Activated gamma-delta T cell treated with anti-CD3 and anti-CD28 coated beads, Interleukin-2, amount 50 U/mL, for 16 hours (primary cell): ENCODE measurements at regions not wholly inside any gene's neighbourhood (a gene's known extent, or its start where the extent isn't known, plus 50 kb on each side); places are given as distances from the start of the nearest gene placed in this dataset.

Experiments
- DNase-seq: peaks from one replicate; pipeline ENCODE4 v3.0.0-alpha.2; 2020; ENCODE audit warnings: low read depth

DNA sequence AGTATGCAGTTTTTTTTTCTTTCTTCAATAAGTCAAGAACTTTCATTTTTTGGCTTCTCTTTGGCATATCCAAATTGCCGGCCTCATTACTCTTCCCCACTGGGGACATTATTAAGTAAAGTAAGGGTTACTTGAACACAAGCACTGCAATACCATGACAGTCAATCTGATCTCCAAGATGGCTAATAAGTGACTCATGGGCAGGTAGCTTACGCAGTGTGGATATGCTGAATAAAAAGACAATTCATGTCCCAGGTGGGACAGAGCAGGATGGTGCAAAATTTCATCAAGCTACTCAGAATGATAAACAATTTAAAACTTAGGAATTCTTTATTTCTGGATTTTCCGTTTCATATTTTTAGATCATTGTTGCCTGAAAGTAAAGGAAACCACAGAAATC is 671.8 kb downstream of the ACTL7B start:
- no peak for DNase-seq

DNA sequence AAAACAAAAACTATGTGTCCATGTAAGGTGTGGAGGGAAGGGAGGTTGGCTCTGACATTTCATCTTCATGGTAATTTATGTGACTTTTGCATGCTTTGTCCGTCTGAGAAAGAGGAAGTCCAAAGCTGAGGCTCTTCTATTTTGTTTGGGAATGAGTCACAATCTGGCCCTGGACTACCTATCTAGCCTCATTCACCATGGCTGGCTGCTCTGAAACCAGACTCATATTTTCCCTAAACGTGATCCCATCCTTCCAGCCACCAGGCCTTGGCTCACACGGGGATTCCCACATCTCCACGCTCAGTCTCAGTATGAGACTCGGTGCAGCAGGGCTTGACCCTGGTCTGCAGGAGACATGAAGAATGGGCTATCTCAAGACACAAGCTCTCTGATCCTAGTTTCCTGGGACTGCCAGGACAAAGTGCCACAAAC is 672.8 kb downstream of the ACTL7B start:
- DNase-seq = no peak

DNA sequence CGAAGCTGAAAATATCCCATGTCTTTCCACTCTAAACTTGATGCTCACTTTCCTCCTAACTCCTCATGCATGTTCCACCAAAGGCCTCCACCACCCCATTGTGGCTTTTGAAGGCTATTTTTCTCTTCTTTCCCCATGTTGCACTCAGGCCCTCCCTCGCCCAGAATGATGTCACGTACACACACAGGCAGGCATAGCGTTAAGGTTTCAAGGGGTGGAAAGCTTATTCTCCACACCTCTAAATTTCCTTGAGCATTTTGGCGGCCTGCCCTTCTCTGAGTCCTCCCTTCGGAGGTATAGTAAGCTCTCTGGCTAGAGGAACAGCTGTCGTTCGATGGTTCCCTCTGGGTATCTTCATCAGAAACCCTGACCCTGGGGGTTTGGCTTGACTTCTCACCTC is 673.5 kb downstream of the ACTL7B start:
- DNase-seq = no peak

DNA sequence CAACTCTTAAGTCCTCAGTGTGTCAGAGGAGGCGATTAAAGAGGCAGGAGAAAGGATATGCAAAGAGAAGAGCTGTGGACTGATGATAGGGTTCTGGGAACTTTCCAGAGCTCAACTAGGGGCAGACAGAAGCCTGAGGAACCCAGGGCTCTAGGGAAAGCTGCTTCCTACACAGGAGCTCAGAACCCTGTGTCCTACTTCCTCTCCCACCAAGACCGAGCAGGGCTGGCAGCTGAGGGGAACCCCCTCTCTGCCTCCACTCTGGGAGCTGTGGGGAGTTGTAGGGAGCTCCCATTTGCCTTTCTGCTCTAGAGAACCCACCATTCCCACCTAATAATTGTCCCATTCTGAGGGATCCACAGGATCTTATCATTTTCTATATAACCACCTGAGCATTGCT is 674.3 kb downstream of the ACTL7B start:
- DNase-seq = no peak

DNA sequence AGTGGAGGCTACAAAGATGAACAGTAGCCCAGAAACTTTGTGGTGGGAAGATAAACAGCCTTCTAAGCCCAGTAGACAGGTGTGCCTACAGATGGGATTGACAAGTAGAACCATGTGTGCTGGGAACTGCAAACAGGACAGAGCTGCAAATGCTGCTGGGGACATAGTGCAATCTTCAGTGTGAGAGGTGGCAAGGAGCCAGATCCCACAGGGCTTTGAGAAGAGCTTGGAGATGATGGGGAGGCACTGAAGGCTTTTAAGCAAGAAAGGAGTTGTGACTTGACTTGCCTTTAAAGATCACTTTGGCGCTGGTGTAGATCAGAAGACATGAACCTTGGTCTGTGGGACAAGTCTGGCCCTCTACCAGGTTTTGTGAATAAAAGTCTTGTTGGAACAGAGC is 675.2 kb downstream of the ACTL7B start:
- DNase-seq = no peak

DNA sequence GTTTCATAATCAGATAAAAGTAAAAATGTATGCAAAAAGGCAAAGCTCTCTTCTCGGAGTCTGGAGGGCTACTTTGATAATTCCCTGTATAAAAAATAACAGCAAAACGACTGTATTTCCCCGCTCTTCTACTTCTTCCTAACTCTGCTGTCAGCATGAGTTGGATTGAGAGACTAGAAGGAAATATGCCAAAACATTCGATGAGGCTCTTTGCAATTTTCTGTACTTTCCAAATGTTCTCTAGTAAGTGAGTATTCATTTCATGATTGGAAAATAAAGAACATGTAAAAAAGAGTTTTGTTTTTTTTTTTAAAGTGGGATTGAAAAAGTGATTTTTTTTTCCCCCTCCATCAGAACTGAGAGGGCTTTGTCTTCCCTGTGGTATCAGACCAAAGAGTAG is 677.5 kb downstream of the ACTL7B start:
- DNase-seq = no peak

DNA sequence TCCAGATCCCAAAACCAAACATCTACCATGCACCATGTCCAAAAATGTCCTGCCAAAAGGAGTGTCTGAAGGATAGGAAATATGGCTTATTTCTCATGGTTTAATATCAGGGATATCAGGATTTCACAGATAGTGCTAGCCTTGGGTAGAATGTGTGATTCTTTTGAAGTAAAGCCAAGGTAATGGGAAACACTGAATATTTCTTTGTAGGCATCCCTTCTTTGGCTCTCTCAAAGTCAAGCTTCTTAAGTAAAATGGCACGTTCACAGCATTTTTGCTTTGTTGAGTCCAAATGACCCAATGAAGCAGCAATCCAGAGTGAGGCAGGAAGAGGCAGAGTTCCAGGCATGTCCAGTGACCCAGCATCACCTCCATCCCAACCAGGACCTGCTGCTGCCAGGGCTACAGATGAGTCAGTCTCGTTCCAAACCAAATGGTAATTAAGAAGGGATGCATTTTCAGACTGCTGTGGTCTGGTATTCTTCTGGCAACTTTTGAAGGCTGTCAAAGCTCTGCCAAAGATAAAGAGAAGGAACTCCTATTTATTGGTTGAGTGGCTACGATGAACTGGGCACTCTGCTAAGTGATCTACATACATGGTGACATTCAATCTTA is 678.8 kb upstream of the KLF4 start:
- DNase-seq = no peak

DNA sequence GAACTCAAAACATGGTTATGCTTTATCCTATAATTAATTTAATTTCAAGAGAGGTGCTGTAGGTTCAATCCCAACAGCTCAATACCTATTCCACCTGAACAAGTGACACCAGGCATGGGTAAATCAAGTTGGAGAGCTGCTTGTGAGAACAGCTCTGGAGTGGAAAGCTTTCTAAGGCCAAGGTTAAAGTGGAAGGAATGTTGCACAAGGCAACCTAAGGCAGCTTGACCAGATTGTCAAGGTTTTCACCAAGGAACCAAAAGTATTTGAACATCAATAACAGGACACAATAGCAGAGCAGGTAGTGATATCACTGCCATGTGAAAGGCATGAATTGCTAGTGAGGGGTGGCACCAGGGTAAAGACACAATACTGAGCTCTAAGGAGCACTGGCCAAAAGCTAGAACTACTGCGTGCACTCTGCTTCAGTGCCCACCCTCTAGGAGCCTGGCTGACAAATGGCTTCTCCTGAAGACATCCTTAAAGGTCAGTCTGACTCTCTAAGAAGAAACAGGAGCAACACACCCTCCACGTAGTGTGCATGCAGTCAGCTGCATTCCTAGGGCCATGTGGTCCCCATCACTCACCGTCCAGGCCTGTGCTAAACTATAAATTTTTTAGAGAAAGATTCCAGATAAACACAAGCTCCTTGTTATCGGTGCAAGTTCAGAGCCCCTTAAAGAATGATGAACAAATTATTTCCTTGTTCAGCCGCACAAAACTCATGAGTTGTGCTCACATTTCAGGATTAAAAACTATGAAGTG is 677.7 kb upstream of the KLF4 start:
- DNase-seq = no peak

DNA sequence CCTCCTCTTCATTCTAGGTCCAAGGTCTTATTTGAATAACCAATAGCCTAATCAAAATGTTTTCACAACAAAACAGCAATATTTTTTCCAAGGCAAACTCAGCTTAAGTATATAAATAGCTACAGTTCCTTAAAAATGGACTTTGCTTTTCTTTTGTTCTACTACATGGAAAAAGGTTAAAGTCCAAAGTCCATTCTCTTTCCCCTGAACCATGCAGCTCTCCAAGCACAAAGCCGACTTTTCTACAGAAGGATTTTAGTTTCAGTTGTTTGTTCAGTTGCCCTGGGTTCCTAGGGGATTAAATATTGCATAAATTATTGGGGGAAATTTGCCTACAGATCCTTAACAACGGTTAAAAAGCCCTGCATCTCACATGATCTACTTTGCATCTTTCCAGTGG is 677.0 kb upstream of the KLF4 start:
- DNase-seq = no peak

DNA sequence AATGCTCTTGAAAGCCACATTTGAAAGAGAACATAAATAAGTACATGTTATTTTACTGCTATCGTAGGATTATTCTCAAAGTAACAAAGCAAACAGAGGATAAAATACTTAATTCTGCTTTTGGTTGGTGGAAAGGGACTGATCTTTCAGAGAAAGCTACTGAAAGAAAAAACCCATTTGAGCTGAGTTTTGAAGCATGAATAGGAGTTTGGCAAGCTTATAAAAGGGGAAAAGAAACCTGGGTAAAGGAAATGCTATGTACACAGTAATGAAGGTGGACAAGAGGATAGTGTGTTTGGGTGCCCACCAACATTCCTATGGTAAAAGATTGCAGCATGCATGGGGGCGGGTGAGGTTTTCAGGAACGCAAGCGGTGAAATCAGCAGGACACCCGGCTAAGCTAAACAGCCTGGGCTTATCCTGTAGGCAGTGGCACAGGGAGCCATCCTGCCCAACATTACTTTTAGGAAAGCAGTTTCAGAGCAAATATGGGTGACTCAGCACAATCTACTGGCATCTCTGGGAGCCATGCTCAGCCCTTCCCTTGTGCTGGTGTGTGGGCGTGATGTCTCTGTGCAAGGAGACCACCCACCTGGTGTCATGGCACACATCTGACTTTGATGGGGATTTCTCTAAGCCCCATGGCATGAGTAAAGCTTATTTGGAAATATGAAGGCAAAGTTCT is 673.9 kb upstream of the KLF4 start:
- no peak for DNase-seq

DNA sequence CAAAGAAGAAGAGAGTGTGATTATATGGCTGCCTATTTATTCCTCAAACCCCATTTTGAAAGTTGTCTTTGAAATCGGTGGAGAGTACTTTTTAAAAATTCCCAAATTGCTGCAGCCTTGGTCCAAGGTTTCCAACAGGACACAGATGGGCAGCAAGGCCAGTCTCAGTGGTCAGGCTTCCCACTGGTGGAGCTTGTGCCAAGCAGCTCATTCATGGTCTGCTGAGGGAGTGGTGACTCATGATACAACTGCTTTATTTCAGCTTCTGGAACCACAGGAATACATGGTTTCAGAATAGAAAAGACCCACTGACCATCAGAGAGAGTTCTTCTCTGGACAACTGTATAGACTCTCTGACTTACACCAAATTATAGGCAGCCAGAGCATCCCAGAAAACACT is 673.1 kb upstream of the KLF4 start:
- DNase-seq = no peak

DNA sequence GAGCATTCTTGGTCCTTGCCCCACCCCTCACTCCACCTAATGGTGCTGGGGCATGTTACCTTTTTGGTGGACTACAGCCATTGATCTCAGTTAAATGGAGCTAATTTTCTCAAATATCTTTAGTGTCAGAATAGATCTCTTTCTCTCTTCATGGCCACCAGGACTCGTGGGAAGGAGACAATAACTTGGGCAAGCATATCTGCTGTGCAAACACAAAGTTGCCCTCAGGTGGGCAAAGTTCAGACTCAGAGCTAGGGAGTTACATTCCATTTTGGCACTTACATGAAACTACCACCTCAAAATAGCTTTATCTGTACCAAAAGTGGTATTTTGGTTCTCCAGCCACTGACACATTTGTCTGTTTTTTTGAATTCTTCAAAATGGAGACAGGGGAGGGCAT is 671.9 kb upstream of the KLF4 start:
- DNase-seq = no peak

DNA sequence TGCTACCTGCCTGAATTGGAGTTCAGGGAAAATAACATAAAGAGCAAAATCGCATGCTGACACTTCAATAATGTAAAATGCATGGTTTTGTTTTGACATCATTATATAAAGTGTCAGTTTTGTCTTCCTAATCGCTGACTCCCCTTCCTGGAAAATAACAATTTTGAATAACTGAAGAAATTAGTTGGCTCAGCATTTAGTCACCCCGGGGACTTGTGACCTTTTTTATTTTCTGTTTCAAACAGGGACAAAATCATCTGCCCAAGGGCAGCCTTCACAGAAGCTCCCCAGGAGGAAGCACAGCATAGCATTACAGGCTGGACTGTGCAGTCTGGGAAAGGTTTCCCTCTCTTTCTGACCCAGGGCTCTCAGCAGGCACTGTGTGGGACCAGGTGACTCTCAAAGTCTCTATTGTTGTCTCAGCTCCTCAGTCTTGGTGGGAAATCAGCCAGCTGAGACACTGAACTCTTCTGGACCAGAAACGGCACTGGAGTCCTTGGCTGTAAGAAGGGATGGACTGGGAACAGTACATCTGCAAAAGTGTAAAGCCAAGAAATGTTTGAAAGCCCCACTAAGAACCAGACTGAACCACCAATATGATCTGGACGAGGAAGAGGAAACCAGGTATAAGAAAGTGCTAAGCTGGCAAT is 671.3 kb upstream of the KLF4 start:
- DNase-seq = no peak

DNA sequence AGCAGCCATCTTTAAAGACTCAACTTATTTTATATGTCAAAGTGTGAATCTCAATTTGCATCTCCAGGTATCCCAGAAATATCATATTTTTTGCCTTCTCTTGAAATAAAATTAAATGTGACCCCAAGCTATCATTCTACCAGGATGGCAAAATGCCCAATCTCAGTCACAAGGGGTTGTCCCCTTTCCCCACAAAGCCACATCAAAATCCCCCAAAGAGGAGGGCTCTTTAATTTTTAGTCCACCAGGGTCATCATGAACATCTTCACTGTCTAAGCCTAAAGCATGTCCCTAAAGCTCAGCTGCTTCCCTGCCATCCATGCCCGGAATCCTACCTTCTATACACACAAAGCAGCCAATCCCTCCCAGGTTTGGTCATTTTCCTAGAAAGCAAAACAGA is 670.5 kb upstream of the KLF4 start:
- DNase-seq = no peak

DNA sequence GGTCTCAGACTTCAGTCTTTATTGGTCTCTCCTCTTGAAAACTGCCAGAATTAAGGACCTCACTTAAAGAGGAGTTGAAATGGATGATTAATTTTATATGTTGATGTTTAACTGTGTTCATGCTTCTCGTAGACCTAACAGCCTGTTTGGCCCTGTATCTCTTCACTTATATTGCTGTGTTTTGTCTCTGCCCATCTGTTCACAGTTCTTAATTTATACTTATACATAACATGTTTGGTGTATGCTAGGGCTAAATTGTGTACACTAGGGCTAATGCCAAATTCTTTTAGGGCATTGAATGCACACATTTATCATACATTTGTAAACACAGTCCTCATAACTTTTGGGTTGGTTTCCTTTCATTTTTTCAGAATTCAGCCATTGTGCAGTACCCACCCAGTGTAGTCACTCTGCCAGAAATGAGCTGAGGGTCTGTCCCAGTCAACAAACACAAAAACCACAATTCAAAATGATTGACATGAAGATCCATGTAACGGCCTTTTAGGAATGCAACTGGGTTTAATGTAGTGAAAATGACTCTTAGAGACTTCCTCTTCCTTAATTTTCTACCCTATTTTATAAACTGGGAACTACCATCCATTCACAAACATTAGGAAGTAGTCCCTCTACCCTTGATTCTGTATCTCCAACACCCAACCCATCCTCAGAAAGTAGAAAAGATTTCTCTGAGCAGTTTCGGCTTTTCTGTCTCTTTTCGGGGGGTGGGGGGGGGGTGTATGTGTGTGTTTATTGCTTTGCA is 668.8 kb upstream of the KLF4 start:
- DNase-seq = no peak

DNA sequence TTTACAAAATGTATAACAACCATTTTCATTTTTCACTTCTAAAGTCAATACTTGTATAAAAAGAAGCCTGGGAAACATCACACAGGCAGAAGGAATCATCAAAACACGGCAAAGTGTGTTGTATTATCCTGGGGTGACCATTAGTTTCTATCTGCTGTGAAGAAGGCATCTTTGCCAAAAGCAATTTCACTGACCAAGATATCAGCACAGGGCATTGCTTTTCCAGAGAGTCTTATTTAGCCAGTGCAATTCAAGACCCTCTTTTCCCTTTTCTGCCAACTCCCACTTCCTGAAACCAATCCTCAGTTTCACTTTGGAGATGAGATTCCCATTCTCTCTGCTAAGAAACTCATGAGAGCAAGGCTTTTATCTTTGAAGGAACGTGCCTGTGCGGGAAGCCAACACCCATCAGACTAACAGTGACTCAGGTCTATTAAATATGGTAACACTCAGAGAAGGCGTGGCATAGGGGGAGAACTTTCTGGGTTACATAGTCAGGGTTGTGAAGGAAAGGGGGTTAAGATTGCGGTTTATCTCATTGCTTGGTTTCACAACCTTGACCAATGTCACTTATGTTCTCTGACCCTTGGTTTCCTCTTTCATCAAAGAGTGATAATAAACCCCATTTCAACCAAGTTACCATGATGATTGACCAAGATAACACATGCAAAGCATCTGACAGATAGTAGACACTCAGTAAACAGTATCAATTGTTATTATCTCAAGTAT is 666.9 kb upstream of the KLF4 start:
- no peak for DNase-seq

DNA sequence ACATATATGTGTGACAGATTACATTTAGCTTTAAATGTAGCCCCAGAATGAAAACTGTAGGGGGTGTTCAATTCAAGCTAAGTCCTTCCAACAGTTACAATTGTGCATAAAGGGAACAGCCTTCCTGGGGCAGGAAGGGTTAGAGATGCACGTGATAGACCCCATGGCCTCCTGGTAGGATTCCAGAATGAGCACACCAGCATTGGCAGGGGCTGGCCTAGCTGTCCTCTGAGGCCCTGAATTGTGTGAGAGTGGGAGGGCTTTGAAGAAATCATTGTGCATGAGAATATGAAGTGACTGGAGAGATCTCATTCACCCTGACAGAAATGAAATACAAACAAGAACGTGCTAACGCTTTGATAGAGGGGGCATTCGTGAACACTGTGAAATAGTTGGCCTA is 663.8 kb upstream of the KLF4 start:
- no peak for DNase-seq

DNA sequence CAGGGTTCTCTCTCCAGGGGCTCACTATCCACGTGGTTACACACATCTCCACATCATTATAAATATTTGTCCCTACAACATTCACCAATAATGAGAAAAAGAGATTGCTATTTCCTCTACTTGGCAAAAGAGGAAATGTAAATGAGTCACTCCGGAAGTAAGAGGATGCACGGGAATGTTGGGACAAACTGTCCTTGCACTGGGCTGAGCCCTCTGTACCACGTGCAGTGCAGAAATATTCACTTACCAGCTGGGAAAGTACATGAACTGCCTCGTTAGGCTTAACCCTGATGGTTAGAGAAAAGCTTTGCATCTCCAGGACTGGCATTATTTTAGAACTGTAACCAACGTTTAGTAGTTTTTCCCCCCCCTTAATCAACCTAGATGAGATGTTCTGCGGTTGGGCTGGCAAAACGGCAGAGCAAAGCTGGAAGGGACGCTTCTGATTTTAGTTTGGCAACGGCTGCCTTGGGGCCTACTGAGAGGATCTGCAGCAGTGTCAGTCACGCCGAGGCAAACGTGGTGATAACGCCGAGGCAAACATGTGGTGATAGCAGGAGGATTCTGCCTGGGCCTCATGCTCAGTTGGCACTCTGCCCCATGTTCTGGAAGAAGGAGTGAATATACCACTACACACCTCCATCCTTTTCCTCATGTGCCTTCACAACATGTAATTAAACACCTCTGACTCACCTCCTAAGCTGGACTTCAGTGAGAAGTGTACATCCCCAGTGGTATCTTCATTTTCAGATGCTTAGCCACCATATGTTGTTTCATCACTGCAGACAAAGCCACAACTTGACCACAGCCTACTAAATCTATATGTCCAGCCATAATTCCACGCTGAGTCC is 661.4 kb upstream of the KLF4 start:
- DNase-seq = no peak

DNA sequence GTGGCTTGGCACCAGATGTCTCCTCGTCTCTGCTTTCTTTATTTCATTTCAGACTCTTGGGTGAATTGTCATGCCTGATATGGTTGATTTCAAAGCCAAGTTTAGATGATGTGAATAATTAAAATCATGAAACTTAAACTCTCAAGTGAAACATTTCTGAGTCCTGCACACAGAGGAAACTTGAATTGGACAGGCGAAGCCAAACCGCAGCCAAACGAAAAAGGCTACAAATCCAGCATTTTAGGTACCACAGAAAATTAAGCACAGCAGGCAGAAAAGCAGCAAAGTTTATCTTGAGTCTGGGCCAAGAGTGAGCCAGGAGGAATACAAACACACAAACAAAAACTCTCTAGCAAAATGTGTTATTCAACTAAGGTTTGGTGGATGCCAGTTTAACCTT is 659.8 kb upstream of the KLF4 start:
- DNase-seq = no peak

DNA sequence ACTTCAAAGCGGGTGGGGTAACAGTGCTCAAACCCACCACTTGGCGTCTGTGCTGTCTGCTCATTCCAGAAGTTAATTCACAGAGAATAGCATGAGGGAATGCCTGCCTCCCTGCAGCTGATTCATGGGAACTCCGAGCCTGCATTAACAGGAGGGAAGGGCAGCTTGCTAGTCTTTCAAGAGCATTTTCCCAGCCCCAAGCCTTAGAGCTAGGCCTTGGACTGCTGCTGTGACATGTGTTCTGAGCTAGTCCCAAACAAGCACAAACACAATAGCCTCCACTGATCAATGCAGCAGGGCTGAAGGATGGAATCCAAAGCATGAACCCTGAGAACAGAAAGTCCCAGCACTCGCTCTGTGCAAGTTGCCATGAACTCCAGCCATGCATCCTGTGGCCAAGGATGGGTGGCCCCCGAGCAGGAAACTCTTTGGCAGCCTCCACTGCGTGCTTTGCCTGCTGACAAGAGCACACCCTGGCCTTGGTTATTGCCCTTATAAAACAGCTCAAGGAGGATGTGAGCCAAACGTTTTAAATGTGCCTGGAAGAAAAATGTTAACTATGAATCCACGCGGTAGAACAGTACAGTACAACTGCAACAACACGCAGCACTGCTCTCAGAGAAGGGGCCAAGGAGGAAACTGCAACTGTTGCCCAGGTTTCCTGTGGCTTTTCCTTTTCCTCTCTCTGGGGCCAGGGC is 653.1 kb upstream of the KLF4 start:
- no peak for DNase-seq
